Common myeloid progenitor, CD34-positive (primary cell): ENCODE measurements at regions not wholly inside any gene's neighbourhood (a gene's known extent, or its start where the extent isn't known, plus 50 kb on each side); places are given as distances from the start of the nearest gene placed in this dataset.

Source experiments
- CTCF ChIA-PET: fragments of 350-600 bp; sonication (Branson Sonifier 250); formaldehyde crosslinking; loops from one replicate; lab custom pipeline; 2021; ENCODE audit warnings: antibody characterized with exemption; lab: Charles Lee
- POLR2A ChIA-PET: fragments of 350-600 bp; sonication (Branson Sonifier 250); formaldehyde crosslinking; loops from one replicate; lab custom pipeline; 2021; ENCODE audit warnings: antibody characterized with exemption; lab: Charles Lee
- DNase-seq, 3 donors: peaks; one replicate each; pipeline versions ENCODE4 v3.0.0 to v3.0.0-alpha.2; 2013
- H3K27ac ChIP-seq, 2 experiments: 1 replicate in 1 of 2; 2 replicates in 1 of 2; pipeline ENCODE4 v1.7.0; 2013; ENCODE audit warnings: inconsistent platforms in 2 of 2, low read length in 2 of 2, mild to moderate bottlenecking in 2 of 2, low read depth in 1 of 2, moderate library complexity in 1 of 2; ENCODE audit not compliant: severe bottlenecking in 2 of 2, insufficient read depth in 1 of 2, poor library complexity in 1 of 2
- H3K27me3 ChIP-seq, 5 experiments: replicated peaks in 2 of 5; 1 replicate in 3 of 5; 2 replicates in 2 of 5; pipeline versions ENCODE4 v1.6.1 to v1.7.0; 2013; ENCODE audit warnings: low read length in 4 of 5, mild to moderate bottlenecking in 2 of 5, moderate library complexity in 2 of 5, inconsistent platforms in 1 of 5; ENCODE audit not compliant: insufficient read depth in 5 of 5, control insufficient read depth in 4 of 5
- H3K36me3 ChIP-seq, 4 experiments: 1 replicate in 2 of 4; 2 replicates in 2 of 4; pipeline versions ENCODE4 v1.6.1 to v1.7.0; 2013; ENCODE audit warnings: low read length in 3 of 4, control low read depth in 1 of 4, mild to moderate bottlenecking in 1 of 4; ENCODE audit not compliant: control insufficient read depth in 4 of 4, insufficient read depth in 4 of 4
- H3K4me1 ChIP-seq, 4 experiments: 1 replicate in 3 of 4; 2 replicates in 1 of 4; pipeline versions ENCODE4 v1.6.1 to v1.7.1; 2013; ENCODE audit warnings: low read length in 3 of 4, mild to moderate bottlenecking in 3 of 4, control low read depth in 1 of 4, inconsistent platforms in 1 of 4, moderate library complexity in 1 of 4; ENCODE audit not compliant: control insufficient read depth in 4 of 4, insufficient read depth in 4 of 4; ENCODE audit errors: control extremely low read depth in 1 of 4
- H3K4me3 ChIP-seq, 7 experiments: 1 replicate in 4 of 7; 2 replicates in 3 of 7; pipeline versions ENCODE4 v1.5.1 to v1.7.0; 2013; ENCODE audit warnings: mild to moderate bottlenecking in 7 of 7, low read length in 6 of 7, moderate library complexity in 6 of 7, inconsistent platforms in 2 of 7, low read depth in 2 of 7, control low read depth in 1 of 7; ENCODE audit not compliant: insufficient read depth in 4 of 7, control insufficient read depth in 1 of 7; ENCODE audit errors: extremely low read depth in 1 of 7
- H3K9me3 ChIP-seq, 5 experiments: 1 replicate in 4 of 5; 2 replicates in 1 of 5; pipeline versions ENCODE4 v1.6.1 to v1.7.1; 2013; ENCODE audit warnings: low read length in 4 of 5, mild to moderate bottlenecking in 2 of 5, inconsistent platforms in 1 of 5, low read depth in 1 of 5, moderate library complexity in 1 of 5; ENCODE audit not compliant: control insufficient read depth in 4 of 5, insufficient read depth in 2 of 5; ENCODE audit errors: control extremely low read depth in 1 of 5
- WGBS: methylation state at CpG from one replicate; pipeline ENCODE4 v1.1.5; 2013; ENCODE audit not compliant: insufficient coverage; 5-methylcytosine and 5-hydroxymethylcytosine counted together

DNA sequence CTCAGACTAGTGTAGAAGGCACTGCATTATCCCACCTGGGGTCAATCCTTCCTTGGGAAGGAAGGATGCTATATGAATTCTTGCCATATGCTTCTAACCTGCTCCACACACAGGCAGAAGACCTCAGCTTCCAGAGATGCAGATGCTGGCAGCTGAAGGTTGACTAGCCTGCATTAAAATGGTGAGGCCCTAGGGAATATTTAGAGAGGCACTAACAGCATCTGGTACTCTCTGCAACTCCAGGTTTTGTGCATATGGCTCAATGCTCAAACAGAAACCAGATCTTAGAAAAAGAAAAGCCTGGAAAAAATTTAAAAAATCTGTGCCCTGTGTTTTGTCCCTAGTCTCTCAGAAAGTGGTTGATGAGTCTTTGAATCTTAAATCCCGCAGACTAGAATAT, 56.0 kb upstream of the MYRIP start:
- Histone ChIP-seq H3K9me3 (peaks cover 0 to 2% (median 0%) of the 10 kb centered on the region in 5 experiments), H3K4me3 (no peak overlapping the region), H3K4me1 (peaks cover 5 to 16% (median 9%) of the 10 kb centered on the region in 4 experiments), H3K27ac (no peak overlapping the region), H3K27me3 (no peaks in the 10 kb centered on the region), H3K36me3 (no peaks in the 10 kb centered on the region)
- DNase-seq: no peak
- WGBS: no CpG with 5 or more reads among the region's 1 CpG
- ChIA-PET CTCF (no interaction called here), POLR2A (no interaction called here)

DNA sequence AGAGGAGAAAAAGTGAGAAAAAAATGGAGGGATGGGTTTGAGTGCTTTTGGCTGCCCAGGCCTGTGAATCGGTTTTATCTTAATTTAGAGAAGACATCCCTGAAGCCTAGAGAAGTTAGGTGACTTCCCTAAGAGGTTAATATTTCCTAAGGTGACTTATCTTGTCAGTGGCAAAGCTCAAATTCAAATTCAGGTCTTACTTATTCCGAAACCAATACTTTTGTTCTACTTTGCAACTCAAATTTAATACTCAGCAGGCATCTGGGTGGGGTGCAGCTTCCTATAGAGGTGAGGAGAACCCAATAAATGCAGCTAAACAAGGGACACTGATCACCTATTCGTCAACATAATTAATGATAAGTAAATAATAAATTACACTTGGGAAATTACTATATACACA, 54.9 kb upstream of the MYRIP start:
- H3K27me3 ChIP-seq: no peaks in the 10 kb centered on the region
- WGBS: 100% methylated on average over 2 of the region's 3 CpGs
- peaks cover 5 to 16% (median 9%) of the 10 kb centered on the region in 4 experiments for H3K4me1 ChIP-seq
- CTCF ChIA-PET: interaction anchor here (0.8 kb wide), 1 partner anchor 16 kb away, joined by 3 read pairs; no protein-coding TSS in a partner anchor
- H3K4me3 ChIP-seq: no peak overlapping the region
- H3K36me3 ChIP-seq: no peaks in the 10 kb centered on the region
- H3K9me3 ChIP-seq: peaks cover 0 to 2% (median 0%) of the 10 kb centered on the region in 5 experiments
- POLR2A ChIA-PET: no interaction called here
- no peak for DNase-seq
- H3K27ac ChIP-seq: no peak overlapping the region

DNA sequence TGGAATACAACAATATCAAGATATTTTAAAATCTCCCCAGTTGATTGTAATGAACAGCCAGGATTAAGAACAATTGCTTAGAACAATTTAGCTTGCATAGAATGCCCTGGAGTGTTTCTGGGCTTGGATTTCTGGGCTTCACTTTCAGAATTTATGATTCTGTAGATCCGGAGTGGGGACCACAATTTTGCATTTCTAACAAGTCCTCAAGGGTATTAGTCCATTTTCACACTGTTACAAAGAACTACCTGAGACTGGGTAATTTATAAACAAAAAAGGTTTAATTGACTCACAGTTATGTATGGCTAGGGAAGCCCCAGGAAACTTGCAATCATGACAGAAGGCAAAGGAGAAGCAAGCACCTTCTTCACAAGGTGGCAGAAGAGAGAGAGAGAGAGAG, 54.3 kb upstream of the MYRIP start:
- ChIA-PET POLR2A (no interaction called here), CTCF (interaction anchor here (0.8 kb wide), 1 partner anchor 15 kb away, joined by 3 read pairs; no protein-coding TSS in a partner anchor)
- no peaks in the 10 kb centered on the region for H3K27me3 ChIP-seq

DNA sequence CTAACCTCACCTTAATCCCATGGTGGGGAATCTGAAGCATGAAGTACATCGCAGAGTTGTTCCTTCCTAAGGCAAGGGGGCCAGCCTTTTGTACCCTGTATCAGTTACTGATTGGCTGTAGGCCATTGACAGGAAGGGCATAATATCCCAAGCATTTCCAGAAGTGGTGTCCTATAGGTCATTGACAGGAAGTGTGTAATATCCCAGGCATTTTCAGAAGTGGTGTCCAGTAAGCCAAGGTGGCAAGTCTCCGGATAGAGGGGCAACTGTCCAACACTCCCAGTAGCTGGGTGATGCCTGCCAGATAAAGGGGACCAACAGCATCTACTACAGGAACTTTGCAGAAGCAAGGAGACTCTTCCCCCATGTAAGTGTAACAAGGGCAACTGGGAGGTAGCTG, 52.1 kb upstream of the MYRIP start:
- H3K27ac ChIP-seq: no peak overlapping the region
- H3K27me3 ChIP-seq: no peaks in the 10 kb centered on the region
- DNase-seq: no peak
- POLR2A ChIA-PET: no interaction called here
- CTCF ChIA-PET: no interaction called here
- H3K4me1 ChIP-seq: peaks cover 0 to 2% (median 0%) of the 10 kb centered on the region in 4 experiments
- 100% methylated on average over 1 of the region's 2 CpGs for WGBS
- no peak overlapping the region for H3K4me3 ChIP-seq
- H3K36me3 ChIP-seq: no peaks in the 10 kb centered on the region
- H3K9me3 ChIP-seq: peaks cover 0 to 2% (median 0%) of the 10 kb centered on the region in 5 experiments

More for the DNA sequence above, 54.3 kb upstream of the MYRIP start:
- Histone ChIP-seq H3K27ac (no peak overlapping the region), H3K4me3 (no peak overlapping the region), H3K36me3 (no peaks in the 10 kb centered on the region), H3K4me1 (peaks cover 5 to 16% (median 9%) of the 10 kb centered on the region in 4 experiments), H3K9me3 (peaks cover 0 to 2% (median 0%) of the 10 kb centered on the region in 5 experiments)
- DNase-seq: no peak
- WGBS: no CpG with 5 or more reads among the region's 1 CpG
